Stomach (tissue), 8 donors: ENCODE measurements at regions not wholly inside any gene's neighbourhood (a gene's known extent, or its start where the extent isn't known, plus 50 kb on each side); places are given as distances from the start of the nearest gene placed in this dataset.
A peak's percentile ranks its signal among the peaks of the same experiment; 100 is the strongest.

Experiments
- DNase-seq, 2 donors: peaks; one replicate each; pipeline versions ENCODE4 v3.0.0 to v3.0.0-alpha.2; 2013 to 2019
- H3K27ac ChIP-seq, 5 donors: fragments of 200-600 bp in 4 of 5; sonication (generic) in 4 of 5; one replicate each; pipeline ENCODE4 v1.5.1; 2013 to 2019; ENCODE audit warnings: mild to moderate bottlenecking in 1 of 5, moderate library complexity in 1 of 5
- H3K27me3 ChIP-seq, 3 donors: fragments of 200-600 bp; sonication (generic); one replicate each; pipeline ENCODE4 v1.5.1; 2017 to 2019; ENCODE audit warnings: mixed run types in 1 of 3
- H3K36me3 ChIP-seq, 4 donors: fragments of 200-600 bp; sonication (generic); 1 replicate in 3 of 4; 2 replicates in 1 of 4; pipeline ENCODE4 v1.5.1; 2016 to 2019
- H3K4me1 ChIP-seq, 4 donors: fragments of 200-600 bp; sonication (generic); one replicate each; pipeline ENCODE4 v1.5.1; 2016 to 2019
- H3K4me3 ChIP-seq, 4 donors: fragments of 200-600 bp; sonication (generic) in 3 of 4; one replicate each; pipeline ENCODE4 v1.5.1; 2016 to 2019; ENCODE audit warnings: mild to moderate bottlenecking in 1 of 4
- H3K9me3 ChIP-seq, 4 donors: fragments of 200-600 bp; sonication (generic); one replicate each; pipeline ENCODE4 v1.5.1; 2016 to 2019
- CTCF ChIP-seq, 7 experiments: fragments of 450-650 bp in 4 of 7; fragments of 200-600 bp in 3 of 7; sonication (generic) in 3 of 7; IDR thresholded peaks; one replicate each; pipeline ENCODE4 v1.5.1; 2016 to 2019; ENCODE audit warnings: antibody characterized with exemption in 7 of 7, control low read depth in 2 of 7, mild to moderate bottlenecking in 1 of 7
- EP300 ChIP-seq: sonication (generic); formaldehyde crosslinking; IDR thresholded peaks from one replicate; pipeline ENCODE4 v1.6.1; 2017; ENCODE audit warnings: antibody characterized with exemption
- POLR2A ChIP-seq, 4 donors: fragments of 450-650 bp; IDR thresholded peaks; one replicate each; pipeline ENCODE4 v1.6.1; 2016; ENCODE audit warnings: antibody characterized with exemption in 4 of 4, control low read depth in 2 of 4, mild to moderate bottlenecking in 1 of 4, moderate library complexity in 1 of 4
- POLR2AphosphoS5 ChIP-seq, 3 donors: sonication (generic); formaldehyde crosslinking; IDR thresholded peaks; one replicate each; pipeline ENCODE4 v1.6.1; 2016; ENCODE audit warnings: antibody characterized with exemption in 3 of 3
- WGBS, 5 donors: extraction: QIAGEN DNeasy Blood & Tissue Kit in 3 of 5; methylation state at CpG; one replicate each; pipeline versions ENCODE4 v1.1.5 to v1.1.7; 2013 to 2018; 5-methylcytosine and 5-hydroxymethylcytosine counted together
- intact Hi-C: fragments of 100-400 bp; cut with DNase I; formaldehyde crosslinking; loops from one replicate; pipeline ENCODE4 v1.15.1; 2023; ENCODE audit warnings: low total_unique reads
- donor health status: healthy with polysubstance abuse.
- donor health status: Bipolar disorder and iron deficiency.
- donor health status: healthy.

- intact Hi-C loops, result no loop called here
- no peak overlapping the region for H3K27ac ChIP-seq
- H3K4me3 ChIP-seq, result no peak overlapping the region
- DNase-seq, result no peak
- WGBS, 5 donors, result 91 to 100% (median 95%) methylated on average over 1 of the region's 1 CpG
- H3K4me1 ChIP-seq, result peaks cover 4 to 35% (median 15%) of the 10 kb centered on the region in 4 donors
- H3K36me3 ChIP-seq, result no peaks in the 10 kb centered on the region
- H3K9me3 ChIP-seq, result peaks cover 0 to 6% (median 0%) of the 10 kb centered on the region in 4 donors
- no peak for TF ChIP-seq POLR2AphosphoS5 (IDR thresholded peaks at IDR 0.05)
- TF ChIP-seq POLR2A (IDR thresholded peaks at IDR 0.05), result no peak
- no peak for TF ChIP-seq EP300
- no peak for TF ChIP-seq CTCF (IDR thresholded peaks at IDR 0.05)
- no peaks in the 10 kb centered on the region for H3K27me3 ChIP-seq
Measured at GRCh38 chr4:119733431-119733830, 104.8 kb upstream of the PDE5A start.

GRCh38 chr4:119731778-119732177 lies 103.2 kb upstream of the PDE5A start:
- peaks cover 4 to 35% (median 15%) of the 10 kb centered on the region in 4 donors for H3K4me1 ChIP-seq
- no peak overlapping the region for H3K4me3 ChIP-seq
- H3K36me3 ChIP-seq, result no peaks in the 10 kb centered on the region
- no peak for DNase-seq
- H3K27ac ChIP-seq, result no peak overlapping the region
- H3K9me3 ChIP-seq, result peaks cover 0 to 7% (median 0%) of the 10 kb centered on the region in 4 donors
- 68 to 78% (median 69%) methylated on average over 5 of the region's 5 CpGs for WGBS, 5 donors
- intact Hi-C loops, result no loop called here
- no peaks in the 10 kb centered on the region for H3K27me3 ChIP-seq
- TF ChIP-seq CTCF (IDR thresholded peaks at IDR 0.05), result no peak
- TF ChIP-seq EP300, result no peak
- no peak for TF ChIP-seq POLR2AphosphoS5 (IDR thresholded peaks at IDR 0.05)
- TF ChIP-seq POLR2A (IDR thresholded peaks at IDR 0.05), result no peak

GRCh38 chr4:119731146-119731742 lies 102.6 kb upstream of the PDE5A start:
- H3K4me3 ChIP-seq, result no peak overlapping the region
- H3K4me1 ChIP-seq, result peaks cover 4 to 35% (median 15%) of the 10 kb centered on the region in 4 donors
- no peak for DNase-seq
- H3K9me3 ChIP-seq, result peaks cover 0 to 7% (median 0%) of the 10 kb centered on the region in 4 donors
- TF ChIP-seq POLR2A (IDR thresholded peaks at IDR 0.05), result no peak
- TF ChIP-seq EP300, result no peak
- TF ChIP-seq POLR2AphosphoS5 (IDR thresholded peaks at IDR 0.05), result no peak
- TF ChIP-seq CTCF (IDR thresholded peaks at IDR 0.05), result no peak
- intact Hi-C loops, result no loop called here
- H3K27ac ChIP-seq, result no peak overlapping the region
- 44 to 74% (median 66%) methylated on average over 3 of the region's 3 CpGs for WGBS, 5 donors
- H3K27me3 ChIP-seq, result no peaks in the 10 kb centered on the region
- H3K36me3 ChIP-seq, result no peaks in the 10 kb centered on the region

- 77 to 90% (median 85%) methylated on average over 1 of the region's 1 CpG for WGBS, 5 donors
- intact Hi-C loops, result no loop called here
- Histone ChIP-seq H3K4me3 (no peak overlapping the region), H3K27ac (peak overlapping the region in 2 of 5 donors; percentile 20 to 37), H3K4me1 (peaks cover 4 to 38% (median 15%) of the 10 kb centered on the region in 4 donors), H3K27me3 (no peaks in the 10 kb centered on the region), H3K36me3 (no peaks in the 10 kb centered on the region), H3K9me3 (peaks cover 0 to 7% (median 0%) of the 10 kb centered on the region in 4 donors)
- TF ChIP-seq EP300 (no peak), POLR2AphosphoS5 (IDR thresholded peaks at IDR 0.05) (no peak), POLR2A (IDR thresholded peaks at IDR 0.05) (no peak)
- no peak for DNase-seq
Measured at GRCh38 chr4:119730671-119730950, 102.0 kb upstream of the PDE5A start.
